GM23248 (cell line): ENCODE measurements at regions not wholly inside any gene's neighbourhood (a gene's known extent, or its start where the extent isn't known, plus 50 kb on each side); places are given as distances from the start of the nearest gene placed in this dataset.

Source experiments
- DNase-seq: peaks from one replicate; pipeline ENCODE4 v3.0.0-alpha.2; 2015
- H2AFZ ChIP-seq: fragments of 200-600 bp; sonication (generic); 2 replicates; pipeline ENCODE4 v1.6.1; 2016; ENCODE audit warnings: antibody characterized with exemption
- H3F3A ChIP-seq: fragments of 200-600 bp; sonication (generic); 2 replicates; pipeline ENCODE4 v1.6.1; 2016; ENCODE audit warnings: mild to moderate bottlenecking, antibody characterized with exemption, mixed run types; ENCODE audit not compliant: insufficient read depth
- H3K27ac ChIP-seq: fragments of 200-600 bp; sonication (generic); 2 replicates; pipeline ENCODE4 v1.5.1; 2016; ENCODE audit warnings: mild to moderate bottlenecking
- H3K27me3 ChIP-seq: fragments of 200-600 bp; sonication (generic); replicated peaks from 2 replicates; pipeline ENCODE4 v1.6.1; 2016; ENCODE audit warnings: mild to moderate bottlenecking; ENCODE audit not compliant: insufficient read depth
- H3K36me3 ChIP-seq: fragments of 200-600 bp; sonication (generic); 2 replicates; pipeline ENCODE4 v1.6.1; 2016; ENCODE audit warnings: low read depth, mild to moderate bottlenecking
- H3K4me1 ChIP-seq: fragments of 200-600 bp; sonication (generic); 2 replicates; pipeline ENCODE4 v1.6.1; 2016; ENCODE audit warnings: mild to moderate bottlenecking; ENCODE audit not compliant: insufficient read depth
- H3K4me2 ChIP-seq: fragments of 200-600 bp; sonication (generic); one replicate; pipeline ENCODE4 v1.6.1; 2016; ENCODE audit warnings: mild to moderate bottlenecking; ENCODE audit not compliant: unreplicated experiment
- H3K4me3 ChIP-seq: fragments of 200-600 bp; sonication (generic); 2 replicates; pipeline ENCODE4 v1.5.1; 2016; ENCODE audit warnings: mild to moderate bottlenecking
- H3K79me2 ChIP-seq: fragments of 200-600 bp; sonication (generic); 2 replicates; pipeline ENCODE4 v1.6.1; 2016; ENCODE audit warnings: mild to moderate bottlenecking; ENCODE audit not compliant: insufficient read depth
- H3K9ac ChIP-seq: fragments of 200-600 bp; sonication (generic); 2 replicates; pipeline ENCODE4 v1.6.1; 2016; ENCODE audit warnings: mild to moderate bottlenecking
- H3K9me2 ChIP-seq: fragments of 200-600 bp; sonication (generic); 2 replicates; pipeline ENCODE4 v1.6.1; 2016; ENCODE audit warnings: mixed run types, mild to moderate bottlenecking, moderate library complexity; ENCODE audit not compliant: insufficient read depth
- H3K9me3 ChIP-seq: fragments of 200-600 bp; sonication (generic); one replicate; pipeline ENCODE4 v1.6.1; 2017; ENCODE audit warnings: low read depth
- H4K20me1 ChIP-seq: fragments of 200-600 bp; sonication (generic); 2 replicates; pipeline ENCODE4 v1.6.0; 2016; ENCODE audit not compliant: insufficient read depth
- EZH2 ChIP-seq: fragments of 200-600 bp; sonication (generic); IDR thresholded peaks from 2 replicates; pipeline ENCODE4 v1.6.1; 2018; ENCODE audit warnings: antibody characterized with exemption, mild to moderate bottlenecking; ENCODE audit not compliant: insufficient read depth, poor library complexity, severe bottlenecking
- EZH2phosphoT487 ChIP-seq: fragments of 200-600 bp; sonication (generic); IDR thresholded peaks from 2 replicates; pipeline ENCODE4 v1.6.1; 2018; ENCODE audit warnings: antibody characterized with exemption, moderate library complexity, mild to moderate bottlenecking, low read depth; ENCODE audit not compliant: insufficient read depth
- WGBS, 2 experiments: methylation state at CpG; one replicate each; pipeline ENCODE4 v1.1.6; 2015 to 2017; ENCODE audit warnings: low lambda C conversion rate in 2 of 2, low coverage in 1 of 2; ENCODE audit errors: missing lambda C conversion rate in 2 of 2; 5-methylcytosine and 5-hydroxymethylcytosine counted together
- in situ Hi-C: fragments of 300-500 bp; cut with MboI; formaldehyde crosslinking; loops from 2 replicates; pipeline ENCODE4 v1.15.0; 2020

DNA sequence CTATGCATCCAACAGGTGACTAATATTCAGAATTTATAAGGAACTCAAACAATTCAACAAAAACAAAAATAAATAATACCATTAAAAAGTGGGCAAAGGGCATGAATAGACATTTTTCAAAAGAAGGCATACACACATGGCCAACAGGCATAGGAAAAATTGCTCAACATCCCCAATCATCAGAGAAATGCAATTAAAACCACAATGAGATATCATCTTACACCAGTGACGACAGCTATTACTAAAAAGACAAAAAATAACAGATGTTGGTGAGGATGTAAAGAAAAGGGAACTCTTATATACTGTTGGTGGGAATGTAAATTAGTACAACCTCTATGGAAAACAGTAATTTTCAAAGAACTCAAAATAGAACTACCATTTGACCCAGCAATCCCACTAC, 250.4 kb upstream of the N4BP1 start:
- WGBS, 2 experiments, result 0 to 5% methylated on average over 1 of the region's 1 CpG
- H3K9me2 ChIP-seq, result no peaks in the 10 kb centered on the region

DNA sequence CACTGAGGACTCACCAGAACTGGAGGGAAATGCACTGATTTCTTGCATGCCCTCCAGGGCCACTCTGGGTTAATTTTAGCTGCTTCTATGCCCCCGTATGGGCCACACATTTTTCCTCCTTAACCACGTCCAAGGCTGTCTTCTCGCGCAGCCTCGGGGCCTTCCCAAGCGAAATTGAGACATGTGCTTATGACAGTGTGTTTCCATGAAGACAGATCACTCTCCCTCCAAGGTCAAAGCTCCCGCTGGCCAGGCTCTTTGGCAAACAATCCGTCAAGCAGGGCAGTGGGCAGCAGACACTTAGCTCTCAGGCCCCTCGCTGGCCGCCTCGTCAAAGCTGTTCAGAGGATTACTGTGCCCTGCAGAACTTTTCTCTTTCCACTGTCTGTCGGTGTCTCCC, 243.0 kb upstream of the N4BP1 start:
- WGBS, 2 experiments, result 36 to 40% methylated on average over 12 of the region's 12 CpGs
- in situ Hi-C loops, result no loop called here
- no peak overlapping the region for H3K4me2 ChIP-seq

More for the DNA sequence above, 250.4 kb upstream of the N4BP1 start:
- H3F3A ChIP-seq, result no peaks in the 10 kb centered on the region
- H3K27ac ChIP-seq, result no peak overlapping the region
- H3K4me1 ChIP-seq, result no peaks in the 10 kb centered on the region
- H3K36me3 ChIP-seq, result no peaks in the 10 kb centered on the region
- in situ Hi-C loops, result no loop called here
- DNase-seq, result no peak
- H3K4me3 ChIP-seq, result no peak overlapping the region
- H4K20me1 ChIP-seq, result no peaks in the 10 kb centered on the region
- H2AFZ ChIP-seq, result no peak overlapping the region
- H3K9ac ChIP-seq, result no peak overlapping the region
- H3K9me3 ChIP-seq, result no peaks in the 10 kb centered on the region
- no peaks in the 10 kb centered on the region for H3K79me2 ChIP-seq
- H3K4me2 ChIP-seq, result no peak overlapping the region
- H3K27me3 ChIP-seq, result no peaks in the 10 kb centered on the region
- TF ChIP-seq EZH2, result no peak

DNA sequence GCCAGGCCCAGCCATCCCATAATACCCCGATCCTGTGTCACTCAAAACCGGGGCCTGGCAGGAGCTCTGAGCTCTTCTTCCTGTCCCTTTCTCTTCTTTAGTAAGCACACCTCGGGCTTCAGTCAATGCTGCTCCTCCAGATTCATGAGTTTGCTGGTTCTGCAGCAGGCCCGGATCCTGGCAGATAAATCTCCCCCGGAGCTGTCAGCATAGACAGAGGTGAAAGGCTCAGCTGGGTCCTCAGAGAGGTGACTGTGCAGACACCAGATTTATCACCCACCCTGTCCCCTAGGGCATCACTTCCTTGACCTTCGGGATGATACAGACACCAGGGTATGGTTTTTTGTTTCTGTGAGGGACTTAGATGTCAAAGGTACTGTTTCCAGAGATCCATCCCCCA, 242.5 kb upstream of the N4BP1 start:
- Histone ChIP-seq H3K4me1 (no peaks in the 10 kb centered on the region), H3K79me2 (no peaks in the 10 kb centered on the region), H2AFZ (no peak overlapping the region), H3K27me3 (no peaks in the 10 kb centered on the region), H3F3A (no peaks in the 10 kb centered on the region), H3K9me3 (no peaks in the 10 kb centered on the region), H3K4me3 (no peak overlapping the region), H4K20me1 (no peaks in the 10 kb centered on the region), H3K9ac (no peak overlapping the region), H3K36me3 (no peaks in the 10 kb centered on the region), H3K4me2 (no peak overlapping the region), H3K9me2 (no peaks in the 10 kb centered on the region), H3K27ac (no peak overlapping the region)
- TF ChIP-seq EZH2phosphoT487, result no peak
- no peak for TF ChIP-seq EZH2
- in situ Hi-C loops, result no loop called here
- no peak for DNase-seq
- 6 to 13% methylated on average over 6 of the region's 6 CpGs for WGBS, 2 experiments

More for the DNA sequence above, 243.0 kb upstream of the N4BP1 start:
- H3K79me2 ChIP-seq, result no peaks in the 10 kb centered on the region
- H3K27me3 ChIP-seq, result no peaks in the 10 kb centered on the region
- no peaks in the 10 kb centered on the region for H3K9me3 ChIP-seq
- no peaks in the 10 kb centered on the region for H3K9me2 ChIP-seq
- no peak overlapping the region for H3K4me3 ChIP-seq
- H4K20me1 ChIP-seq, result no peaks in the 10 kb centered on the region
- no peak overlapping the region for H2AFZ ChIP-seq
- H3F3A ChIP-seq, result no peaks in the 10 kb centered on the region
- no peak for TF ChIP-seq EZH2
- no peak for TF ChIP-seq EZH2phosphoT487
- no peak overlapping the region for H3K27ac ChIP-seq
- no peaks in the 10 kb centered on the region for H3K36me3 ChIP-seq
- H3K4me1 ChIP-seq, result no peaks in the 10 kb centered on the region
- no peak for DNase-seq
- no peak overlapping the region for H3K9ac ChIP-seq

DNA sequence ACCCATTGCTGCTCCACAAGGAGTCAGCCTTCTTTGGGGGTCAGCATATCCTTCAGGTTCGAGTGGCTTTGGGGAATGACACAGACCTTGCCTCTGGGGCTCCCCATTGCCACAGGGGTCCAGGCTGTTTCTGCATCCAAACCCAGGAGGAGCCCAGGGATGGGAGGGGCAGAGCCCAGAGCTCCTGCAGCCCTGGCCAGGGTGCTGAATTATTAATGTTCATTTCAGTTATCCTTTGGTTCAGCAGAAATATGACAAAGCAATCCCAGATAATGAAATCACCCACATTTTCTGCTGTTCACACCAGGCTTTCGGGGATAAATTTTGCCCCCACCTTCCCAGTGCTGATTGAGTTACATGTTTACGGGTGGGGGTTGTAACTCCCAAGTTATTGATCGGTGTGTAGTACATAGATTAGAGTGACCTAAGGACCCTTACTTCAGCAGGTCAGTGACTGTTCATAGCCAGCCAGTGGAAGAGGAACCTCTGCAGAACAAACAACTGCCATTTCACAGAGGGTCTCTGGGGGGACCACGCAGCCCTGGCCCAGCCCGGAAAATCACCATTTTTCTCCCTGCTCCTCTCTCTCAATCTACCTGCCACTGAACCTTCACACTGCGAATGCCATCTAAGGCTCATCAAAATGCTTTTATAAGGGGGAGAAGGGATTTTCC, 240.3 kb upstream of the N4BP1 start:
- DNase-seq, result no peak
- H2AFZ ChIP-seq, result no peak overlapping the region
- no peaks in the 10 kb centered on the region for H3K36me3 ChIP-seq
- H4K20me1 ChIP-seq, result no peaks in the 10 kb centered on the region
- H3K27ac ChIP-seq, result no peak overlapping the region
- no peaks in the 10 kb centered on the region for H3F3A ChIP-seq
- no peak for TF ChIP-seq EZH2
- no peak for TF ChIP-seq EZH2phosphoT487
- H3K27me3 ChIP-seq, result no peaks in the 10 kb centered on the region
- WGBS, 2 experiments, result 25 to 26% methylated on average over 7 of the region's 7 CpGs
- no peak overlapping the region for H3K9ac ChIP-seq
- in situ Hi-C loops, result no loop called here
- no peaks in the 10 kb centered on the region for H3K9me3 ChIP-seq
- no peaks in the 10 kb centered on the region for H3K9me2 ChIP-seq
- no peaks in the 10 kb centered on the region for H3K4me1 ChIP-seq
- H3K79me2 ChIP-seq, result no peaks in the 10 kb centered on the region
- H3K4me2 ChIP-seq, result no peak overlapping the region
- no peak overlapping the region for H3K4me3 ChIP-seq

DNA sequence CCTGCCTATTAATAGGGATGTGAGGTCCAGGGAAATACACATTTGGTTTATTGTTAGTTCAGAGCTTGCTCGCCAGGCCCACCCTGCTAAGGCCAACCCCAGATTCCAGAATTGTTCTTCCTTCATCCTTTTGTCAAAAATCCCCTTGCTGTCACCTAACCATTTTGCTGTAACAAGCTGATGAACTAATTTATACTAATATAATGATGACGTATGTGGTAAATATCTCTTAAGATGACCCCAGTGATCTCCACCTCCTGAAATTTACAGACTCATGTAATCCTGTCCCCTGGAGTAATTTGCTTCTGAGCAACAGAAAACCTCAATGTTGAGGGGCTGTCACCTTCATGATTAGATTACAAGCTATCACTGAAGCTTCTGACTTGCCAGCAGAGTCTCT, 236.3 kb upstream of the N4BP1 start:
- no peak for TF ChIP-seq EZH2phosphoT487
- Histone ChIP-seq H2AFZ (no peak overlapping the region), H3K79me2 (no peaks in the 10 kb centered on the region), H3K27ac (no peak overlapping the region), H4K20me1 (no peaks in the 10 kb centered on the region), H3K27me3 (no peaks in the 10 kb centered on the region), H3K36me3 (no peaks in the 10 kb centered on the region), H3K9me2 (no peaks in the 10 kb centered on the region), H3K4me2 (no peak overlapping the region), H3K4me1 (no peaks in the 10 kb centered on the region), H3K9me3 (no peaks in the 10 kb centered on the region), H3K4me3 (no peak overlapping the region), H3F3A (no peaks in the 10 kb centered on the region), H3K9ac (no peak overlapping the region)
- 25% methylated on average over 2 of the region's 2 CpGs for WGBS, 2 experiments
- no peak for DNase-seq
- in situ Hi-C loops, result no loop called here
